ENCODE measurements at regions not wholly inside any gene's neighbourhood (a gene's known extent, or its start where the extent isn't known, plus 50 kb on each side); places are given as distances from the start of the nearest gene placed in this dataset.

DNA sequence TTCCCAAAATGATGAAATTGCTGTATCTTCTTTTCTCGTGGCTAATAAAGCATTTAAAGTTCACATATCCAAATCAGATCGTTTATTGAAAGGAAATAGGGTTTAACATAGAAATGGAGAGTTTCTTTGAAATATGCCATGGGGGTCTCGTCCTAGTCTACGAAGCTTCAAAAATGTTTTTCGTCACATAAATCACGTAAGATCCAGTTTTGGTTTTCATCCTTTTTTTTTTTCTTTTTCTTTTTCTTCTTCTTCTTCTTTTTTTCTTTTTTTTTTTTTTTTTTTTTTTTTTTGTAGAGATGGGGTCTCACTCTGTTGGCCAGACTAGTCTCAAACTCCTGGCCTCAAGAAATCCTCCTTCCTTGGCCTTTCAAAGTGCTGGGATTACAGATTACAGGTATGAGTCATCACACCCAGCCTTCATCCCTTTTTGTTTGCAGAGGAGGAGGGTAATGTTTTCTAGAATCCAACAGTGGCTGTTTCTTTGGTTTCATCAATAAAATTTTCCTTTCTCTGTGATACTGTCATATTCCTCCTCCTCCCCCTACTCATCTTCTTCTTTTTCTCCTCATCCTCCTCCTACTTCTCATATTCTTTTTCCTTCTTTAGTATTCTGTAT lies 94.7 kb upstream of the LOC128125822 start:
- H3K4me3 ChIP-seq (ENCODE audit: low read length in 2 of 2), result no peak overlapping the region
- H3K9ac ChIP-seq (ENCODE audit: low read length in 2 of 2), result no peak overlapping the region
- H3K27ac ChIP-seq (ENCODE audit: low read length), result no peak overlapping the region
- no peaks in the 10 kb centered on the region for H3K27me3 ChIP-seq (ENCODE audit: control insufficient read depth in 1 of 2, insufficient read depth in 2 of 2, low read length in 2 of 2)
- no peaks in the 10 kb centered on the region for H3K4me1 ChIP-seq (ENCODE audit: control insufficient read depth, insufficient read depth, low read length)
- H3K9me3 ChIP-seq (ENCODE audit: control insufficient read depth in 2 of 2, low read length in 2 of 2), result no peaks in the 10 kb centered on the region
- no peaks in the 10 kb centered on the region for H3K36me3 ChIP-seq (ENCODE audit: control insufficient read depth in 2 of 2, insufficient read depth in 2 of 2, low read length in 2 of 2)

DNA sequence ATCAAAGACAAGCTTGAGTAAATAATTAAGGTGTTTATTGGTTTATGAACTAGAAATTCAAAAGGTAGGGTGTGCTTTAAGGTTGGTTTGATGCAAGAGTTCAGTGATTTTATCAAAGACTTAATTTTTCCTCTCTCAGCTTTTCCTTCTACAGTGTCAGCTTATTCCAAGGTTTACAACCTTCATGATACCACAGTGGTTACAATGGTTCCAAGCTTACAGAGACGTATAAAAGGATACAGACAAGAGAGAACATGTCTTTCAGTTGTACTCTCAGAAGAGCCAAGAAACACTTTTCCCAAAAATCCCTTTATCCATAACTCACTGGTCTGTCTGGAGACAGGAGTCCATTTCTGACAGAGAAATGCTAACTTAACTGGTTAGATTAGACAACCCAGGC lies 93.5 kb upstream of the LOC128125822 start:
- Histone ChIP-seq H3K9ac (ENCODE audit: low read length in 2 of 2) (no peak overlapping the region), H3K9me3 (ENCODE audit: control insufficient read depth in 2 of 2, low read length in 2 of 2) (no peaks in the 10 kb centered on the region), H3K27ac (ENCODE audit: low read length) (no peak overlapping the region), H3K4me3 (ENCODE audit: low read length in 2 of 2) (no peak overlapping the region), H3K36me3 (ENCODE audit: control insufficient read depth in 2 of 2, insufficient read depth in 2 of 2, low read length in 2 of 2) (no peaks in the 10 kb centered on the region), H3K4me1 (ENCODE audit: control insufficient read depth, insufficient read depth, low read length) (no peaks in the 10 kb centered on the region), H3K27me3 (ENCODE audit: control insufficient read depth in 1 of 2, insufficient read depth in 2 of 2, low read length in 2 of 2) (no peaks in the 10 kb centered on the region)

- no peak overlapping the region for H3K9ac ChIP-seq (ENCODE audit: low read length in 2 of 2)
- no peaks in the 10 kb centered on the region for H3K27me3 ChIP-seq (ENCODE audit: control insufficient read depth in 1 of 2, insufficient read depth in 2 of 2, low read length in 2 of 2)
- H3K4me3 ChIP-seq (ENCODE audit: low read length in 2 of 2), result no peak overlapping the region
- no peaks in the 10 kb centered on the region for H3K4me1 ChIP-seq (ENCODE audit: control insufficient read depth, insufficient read depth, low read length)
- H3K36me3 ChIP-seq (ENCODE audit: control insufficient read depth in 2 of 2, insufficient read depth in 2 of 2, low read length in 2 of 2), result no peaks in the 10 kb centered on the region
- no peaks in the 10 kb centered on the region for H3K9me3 ChIP-seq (ENCODE audit: control insufficient read depth in 2 of 2, low read length in 2 of 2)
- no peak overlapping the region for H3K27ac ChIP-seq (ENCODE audit: low read length)
These were observed 86.1 kb upstream of the LOC128125822 start for GRCh38 chr6:63486196-63486595.

DNA sequence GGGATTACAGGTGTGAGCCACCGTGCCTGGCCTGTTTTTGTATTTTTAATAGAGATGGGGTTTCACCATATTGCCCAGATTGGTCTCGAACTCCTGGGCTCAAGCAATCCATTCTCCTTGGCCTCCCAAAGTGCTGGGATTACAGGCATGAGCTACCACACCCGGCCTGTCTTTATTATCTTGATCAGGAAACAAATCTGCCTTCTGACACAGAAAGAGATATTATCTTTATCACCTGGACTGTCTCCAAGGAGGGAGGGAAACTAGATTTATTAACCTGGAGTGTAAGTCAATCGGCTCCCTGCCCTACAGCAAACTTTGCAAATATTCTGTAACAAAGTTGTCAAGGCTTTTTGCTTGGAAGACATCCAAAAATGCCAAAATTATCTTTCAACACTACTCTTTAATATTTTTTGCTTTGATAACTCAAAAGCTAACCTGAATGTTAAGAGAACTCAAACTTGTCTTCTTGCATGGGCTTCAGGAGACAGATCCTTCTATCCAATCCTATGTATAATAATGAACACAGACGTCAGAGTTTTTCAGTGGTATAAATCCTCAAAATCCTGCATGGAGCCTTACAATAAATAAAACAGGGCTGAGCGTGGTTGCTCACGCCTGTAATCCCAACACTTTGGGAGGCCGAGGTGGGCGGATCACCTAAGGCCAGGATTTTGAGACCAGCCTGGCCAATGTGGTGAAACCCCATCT lies 85.0 kb upstream of the LOC128125822 start:
- Histone ChIP-seq H3K27me3 (ENCODE audit: control insufficient read depth in 1 of 2, insufficient read depth in 2 of 2, low read length in 2 of 2) (no peaks in the 10 kb centered on the region), H3K4me3 (ENCODE audit: low read length in 2 of 2) (no peak overlapping the region), H3K9me3 (ENCODE audit: control insufficient read depth in 2 of 2, low read length in 2 of 2) (no peaks in the 10 kb centered on the region), H3K36me3 (ENCODE audit: control insufficient read depth in 2 of 2, insufficient read depth in 2 of 2, low read length in 2 of 2) (no peaks in the 10 kb centered on the region), H3K9ac (ENCODE audit: low read length in 2 of 2) (no peak overlapping the region), H3K4me1 (ENCODE audit: control insufficient read depth, insufficient read depth, low read length) (no peaks in the 10 kb centered on the region), H3K27ac (ENCODE audit: low read length) (no peak overlapping the region)

GRCh38 chr6:63491119-63491518 lies 81.2 kb upstream of the LOC128125822 start:
- Histone ChIP-seq H3K4me3 (ENCODE audit: low read length in 2 of 2) (no peak overlapping the region), H3K4me1 (ENCODE audit: control insufficient read depth, insufficient read depth, low read length) (no peaks in the 10 kb centered on the region), H3K9me3 (ENCODE audit: control insufficient read depth in 2 of 2, low read length in 2 of 2) (no peaks in the 10 kb centered on the region), H3K27ac (ENCODE audit: low read length) (no peak overlapping the region), H3K27me3 (ENCODE audit: control insufficient read depth in 1 of 2, insufficient read depth in 2 of 2, low read length in 2 of 2) (no peaks in the 10 kb centered on the region), H3K36me3 (ENCODE audit: control insufficient read depth in 2 of 2, insufficient read depth in 2 of 2, low read length in 2 of 2) (no peaks in the 10 kb centered on the region), H3K9ac (ENCODE audit: low read length in 2 of 2) (no peak overlapping the region)

DNA sequence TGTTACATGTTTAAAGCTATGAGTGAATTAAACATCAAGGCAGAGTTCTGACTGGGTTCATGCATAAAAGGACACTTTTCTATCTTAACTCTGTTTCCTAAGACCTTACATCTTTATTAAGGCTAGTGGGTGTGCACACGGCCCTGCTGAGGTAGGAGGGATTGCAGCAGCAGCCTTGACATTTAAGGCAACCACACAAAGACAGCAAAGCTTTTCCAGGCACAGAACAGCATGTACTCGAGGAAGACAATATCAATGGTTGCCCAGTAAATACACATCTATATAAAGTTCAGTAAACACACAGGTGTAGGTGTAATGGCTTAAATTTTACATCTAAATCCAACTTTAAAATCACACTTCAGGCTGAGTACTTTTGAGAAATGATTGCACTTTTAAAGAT lies 79.8 kb upstream of the LOC128125822 start:
- Histone ChIP-seq H3K9me3 (ENCODE audit: control insufficient read depth in 2 of 2, low read length in 2 of 2) (no peaks in the 10 kb centered on the region), H3K36me3 (ENCODE audit: control insufficient read depth in 2 of 2, insufficient read depth in 2 of 2, low read length in 2 of 2) (no peaks in the 10 kb centered on the region), H3K4me3 (ENCODE audit: low read length in 2 of 2) (no peak overlapping the region), H3K27ac (ENCODE audit: low read length) (no peak overlapping the region), H3K4me1 (ENCODE audit: control insufficient read depth, insufficient read depth, low read length) (no peaks in the 10 kb centered on the region), H3K27me3 (ENCODE audit: control insufficient read depth in 1 of 2, insufficient read depth in 2 of 2, low read length in 2 of 2) (no peaks in the 10 kb centered on the region), H3K9ac (ENCODE audit: low read length in 2 of 2) (no peak overlapping the region)

GRCh38 chr6:63493557-63493956 lies 78.7 kb upstream of the LOC128125822 start:
- Histone ChIP-seq H3K27me3 (ENCODE audit: control insufficient read depth in 1 of 2, insufficient read depth in 2 of 2, low read length in 2 of 2) (no peaks in the 10 kb centered on the region), H3K9me3 (ENCODE audit: control insufficient read depth in 2 of 2, low read length in 2 of 2) (no peaks in the 10 kb centered on the region), H3K4me3 (ENCODE audit: low read length in 2 of 2) (no peak overlapping the region), H3K27ac (ENCODE audit: low read length) (no peak overlapping the region), H3K36me3 (ENCODE audit: control insufficient read depth in 2 of 2, insufficient read depth in 2 of 2, low read length in 2 of 2) (no peaks in the 10 kb centered on the region), H3K9ac (ENCODE audit: low read length in 2 of 2) (no peak overlapping the region), H3K4me1 (ENCODE audit: control insufficient read depth, insufficient read depth, low read length) (no peaks in the 10 kb centered on the region)

- H3K36me3 ChIP-seq (ENCODE audit: control insufficient read depth in 2 of 2, insufficient read depth in 2 of 2, low read length in 2 of 2), result no peaks in the 10 kb centered on the region
- no peak overlapping the region for H3K4me3 ChIP-seq (ENCODE audit: low read length in 2 of 2)
- H3K9ac ChIP-seq (ENCODE audit: low read length in 2 of 2), result no peak overlapping the region
- no peaks in the 10 kb centered on the region for H3K4me1 ChIP-seq (ENCODE audit: control insufficient read depth, insufficient read depth, low read length)
- no peaks in the 10 kb centered on the region for H3K27me3 ChIP-seq (ENCODE audit: control insufficient read depth in 1 of 2, insufficient read depth in 2 of 2, low read length in 2 of 2)
- H3K9me3 ChIP-seq (ENCODE audit: control insufficient read depth in 2 of 2, low read length in 2 of 2), result no peaks in the 10 kb centered on the region
- no peak overlapping the region for H3K27ac ChIP-seq (ENCODE audit: low read length)
These were observed 75.9 kb upstream of the LOC128125822 start for GRCh38 chr6:63496361-63496804.

- Histone ChIP-seq H3K4me3 (ENCODE audit: low read length in 2 of 2) (no peak overlapping the region), H3K4me1 (ENCODE audit: control insufficient read depth, insufficient read depth, low read length) (no peaks in the 10 kb centered on the region), H3K9me3 (ENCODE audit: control insufficient read depth in 2 of 2, low read length in 2 of 2) (no peaks in the 10 kb centered on the region), H3K27me3 (ENCODE audit: control insufficient read depth in 1 of 2, insufficient read depth in 2 of 2, low read length in 2 of 2) (no peaks in the 10 kb centered on the region), H3K27ac (ENCODE audit: low read length) (no peak overlapping the region), H3K36me3 (ENCODE audit: control insufficient read depth in 2 of 2, insufficient read depth in 2 of 2, low read length in 2 of 2) (no peaks in the 10 kb centered on the region), H3K9ac (ENCODE audit: low read length in 2 of 2) (no peak overlapping the region)
These were observed 70.1 kb upstream of the LOC128125822 start for GRCh38 chr6:63502156-63502555.

GRCh38 chr6:63503199-63503598 lies 69.1 kb upstream of the LOC128125822 start:
- Histone ChIP-seq H3K27me3 (ENCODE audit: control insufficient read depth in 1 of 2, insufficient read depth in 2 of 2, low read length in 2 of 2) (no peaks in the 10 kb centered on the region), H3K9ac (ENCODE audit: low read length in 2 of 2) (no peak overlapping the region), H3K4me1 (ENCODE audit: control insufficient read depth, insufficient read depth, low read length) (no peaks in the 10 kb centered on the region), H3K36me3 (ENCODE audit: control insufficient read depth in 2 of 2, insufficient read depth in 2 of 2, low read length in 2 of 2) (no peaks in the 10 kb centered on the region), H3K4me3 (ENCODE audit: low read length in 2 of 2) (no peak overlapping the region), H3K27ac (ENCODE audit: low read length) (no peak overlapping the region), H3K9me3 (ENCODE audit: control insufficient read depth in 2 of 2, low read length in 2 of 2) (no peaks in the 10 kb centered on the region)

DNA sequence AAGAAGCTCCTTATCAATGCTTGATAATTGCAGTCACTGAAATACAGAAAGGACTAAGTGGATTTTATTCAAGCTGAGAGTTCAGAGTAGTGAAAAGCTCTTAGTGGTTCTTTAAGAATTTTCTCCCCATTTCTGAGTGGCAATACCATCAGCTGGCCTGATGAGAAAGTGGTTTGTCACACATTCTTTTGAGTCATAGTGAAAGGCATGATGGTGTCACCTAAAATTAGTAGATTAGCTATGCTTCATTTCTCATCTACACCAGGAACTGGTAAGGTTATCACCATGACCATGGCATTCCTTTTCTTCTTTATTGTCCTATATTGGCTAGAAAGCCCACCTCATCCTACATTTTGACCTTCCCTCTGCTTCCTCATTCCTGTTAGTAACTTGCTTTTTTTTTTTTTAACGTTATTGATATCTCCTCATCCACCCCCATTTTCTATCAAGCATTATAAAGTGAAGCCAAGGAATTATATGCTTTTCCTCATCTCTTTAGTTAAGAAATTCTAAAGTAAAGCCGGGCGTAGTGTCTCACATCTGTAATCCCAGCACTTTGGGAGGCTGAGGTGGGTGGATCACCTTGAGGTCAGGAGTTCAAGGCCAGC lies 67.4 kb upstream of the LOC128125822 start:
- Histone ChIP-seq H3K27me3 (ENCODE audit: control insufficient read depth in 1 of 2, insufficient read depth in 2 of 2, low read length in 2 of 2) (no peaks in the 10 kb centered on the region), H3K9me3 (ENCODE audit: control insufficient read depth in 2 of 2, low read length in 2 of 2) (no peaks in the 10 kb centered on the region), H3K9ac (ENCODE audit: low read length in 2 of 2) (no peak overlapping the region), H3K4me3 (ENCODE audit: low read length in 2 of 2) (no peak overlapping the region), H3K27ac (ENCODE audit: low read length) (no peak overlapping the region), H3K36me3 (ENCODE audit: control insufficient read depth in 2 of 2, insufficient read depth in 2 of 2, low read length in 2 of 2) (no peaks in the 10 kb centered on the region), H3K4me1 (ENCODE audit: control insufficient read depth, insufficient read depth, low read length) (no peaks in the 10 kb centered on the region)

All from stomach smooth muscle (tissue), 2 donors.